HepG2 (cell line): ENCODE measurements at regions not wholly inside any gene's neighbourhood (a gene's known extent, or its start where the extent isn't known, plus 50 kb on each side); places are given as distances from the start of the nearest gene placed in this dataset.

Experiments
- HOXD1 ChIP-seq: sonication (generic); formaldehyde crosslinking; IDR thresholded peaks from 2 replicates; pipeline ENCODE4 v1.5.0; 2020; ENCODE audit warnings: missing genetic modification reagents
- MIXL1 ChIP-seq: IDR thresholded peaks from 2 replicates; pipeline ENCODE4 v1.6.1; 2016
- NR1H2 ChIP-seq: sonication (generic); formaldehyde crosslinking; IDR thresholded peaks from 2 replicates; pipeline ENCODE4 v1.8.1; 2022; ENCODE audit warnings: low read depth, missing genetic modification reagents, borderline replicate concordance
- NR2C2 ChIP-seq: sonication (generic); formaldehyde crosslinking; IDR thresholded peaks from 2 replicates; pipeline ENCODE4 v1.4.0; 2020; ENCODE audit warnings: missing genetic modification reagents, mild to moderate bottlenecking, moderate library complexity, borderline replicate concordance
- ZBTB3 ChIP-seq: sonication (generic); formaldehyde crosslinking; IDR thresholded peaks from 2 replicates; pipeline ENCODE4 v1.4.0; 2020; ENCODE audit warnings: low read depth, mild to moderate bottlenecking, moderate library complexity, missing genetic modification reagents, borderline replicate concordance
- ZNF619 ChIP-seq: sonication (generic); formaldehyde crosslinking; IDR thresholded peaks from 2 replicates; pipeline ENCODE4 v1.4.0; 2020; ENCODE audit warnings: mild to moderate bottlenecking, missing genetic modification reagents
- TF ChIP-seq, protein P1 (sequence below): sonication (generic); formaldehyde crosslinking; conservative IDR thresholded peaks from 2 replicates; pipeline ENCODE4 v1.4.0; 2020; ENCODE audit warnings: mild to moderate bottlenecking, missing genetic modification reagents, moderate library complexity
- TF ChIP-seq, protein P2 (sequence below): sonication (generic); formaldehyde crosslinking; IDR thresholded peaks from 2 replicates; pipeline ENCODE4 v1.9.0; 2022; ENCODE audit warnings: missing genetic modification reagents, mild to moderate bottlenecking, borderline replicate concordance

DNA sequence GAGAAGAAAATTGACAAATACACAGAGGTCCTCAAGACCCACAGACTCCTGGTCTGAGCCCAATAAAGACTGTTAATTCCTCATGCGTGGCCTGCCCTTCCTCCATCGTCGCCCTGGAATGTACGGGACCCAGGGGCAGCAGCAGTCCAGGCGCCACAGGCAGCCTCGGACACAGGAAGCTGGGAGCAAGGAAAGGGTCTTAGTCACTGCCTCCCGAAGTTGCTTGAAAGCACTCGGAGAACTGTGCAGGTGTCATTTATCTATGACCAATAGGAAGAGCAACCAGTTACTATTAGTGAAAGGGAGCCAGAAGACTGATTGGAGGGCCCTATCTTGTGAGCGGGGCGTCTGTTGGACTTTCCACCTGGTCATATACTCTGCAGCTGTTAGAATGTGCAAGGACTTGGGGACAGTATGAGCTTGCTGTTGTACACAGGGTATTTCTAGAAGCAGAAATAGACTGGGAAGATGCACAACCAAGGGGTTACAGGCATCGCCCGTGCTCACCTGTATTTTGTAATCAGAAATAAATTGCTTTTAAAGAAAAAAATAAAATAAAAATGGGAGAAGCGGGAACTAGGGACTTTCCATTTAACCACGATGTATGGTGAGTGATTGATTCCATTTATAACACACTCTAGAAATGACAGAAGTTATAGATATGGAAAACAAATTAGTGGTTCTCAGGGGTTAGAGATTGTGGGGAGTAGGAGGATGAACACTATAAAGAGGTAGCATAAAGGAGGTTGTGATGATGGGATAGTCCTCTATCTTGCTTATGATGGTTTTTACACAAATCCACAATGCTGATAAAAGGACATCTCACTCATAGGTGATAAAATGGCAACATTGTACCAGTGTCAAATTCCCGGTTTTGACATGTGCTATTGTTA lies 244.7 kb downstream of the MRPL39 start (continued):
- TF ChIP-seq, protein P1, sequence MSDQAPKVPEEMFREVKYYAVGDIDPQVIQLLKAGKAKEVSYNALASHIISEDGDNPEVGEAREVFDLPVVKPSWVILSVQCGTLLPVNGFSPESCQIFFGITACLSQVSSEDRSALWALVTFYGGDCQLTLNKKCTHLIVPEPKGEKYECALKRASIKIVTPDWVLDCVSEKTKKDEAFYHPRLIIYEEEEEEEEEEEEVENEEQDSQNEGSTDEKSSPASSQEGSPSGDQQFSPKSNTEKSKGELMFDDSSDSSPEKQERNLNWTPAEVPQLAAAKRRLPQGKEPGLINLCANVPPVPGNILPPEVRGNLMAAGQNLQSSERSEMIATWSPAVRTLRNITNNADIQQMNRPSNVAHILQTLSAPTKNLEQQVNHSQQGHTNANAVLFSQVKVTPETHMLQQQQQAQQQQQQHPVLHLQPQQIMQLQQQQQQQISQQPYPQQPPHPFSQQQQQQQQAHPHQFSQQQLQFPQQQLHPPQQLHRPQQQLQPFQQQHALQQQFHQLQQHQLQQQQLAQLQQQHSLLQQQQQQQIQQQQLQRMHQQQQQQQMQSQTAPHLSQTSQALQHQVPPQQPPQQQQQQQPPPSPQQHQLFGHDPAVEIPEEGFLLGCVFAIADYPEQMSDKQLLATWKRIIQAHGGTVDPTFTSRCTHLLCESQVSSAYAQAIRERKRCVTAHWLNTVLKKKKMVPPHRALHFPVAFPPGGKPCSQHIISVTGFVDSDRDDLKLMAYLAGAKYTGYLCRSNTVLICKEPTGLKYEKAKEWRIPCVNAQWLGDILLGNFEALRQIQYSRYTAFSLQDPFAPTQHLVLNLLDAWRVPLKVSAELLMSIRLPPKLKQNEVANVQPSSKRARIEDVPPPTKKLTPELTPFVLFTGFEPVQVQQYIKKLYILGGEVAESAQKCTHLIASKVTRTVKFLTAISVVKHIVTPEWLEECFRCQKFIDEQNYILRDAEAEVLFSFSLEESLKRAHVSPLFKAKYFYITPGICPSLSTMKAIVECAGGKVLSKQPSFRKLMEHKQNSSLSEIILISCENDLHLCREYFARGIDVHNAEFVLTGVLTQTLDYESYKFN (CRISPR knock-in tag), result no peak
- TF ChIP-seq ZBTB3 (CRISPR knock-in tag) (no peak), HOXD1 (CRISPR knock-in tag) (no peak), NR2C2 (CRISPR knock-in tag) (no peak), MIXL1 (CRISPR knock-in tag) (no peak), ZNF619 (CRISPR knock-in tag) (no peak), NR1H2 (CRISPR knock-in tag) (no peak)
- TF ChIP-seq, protein P2, sequence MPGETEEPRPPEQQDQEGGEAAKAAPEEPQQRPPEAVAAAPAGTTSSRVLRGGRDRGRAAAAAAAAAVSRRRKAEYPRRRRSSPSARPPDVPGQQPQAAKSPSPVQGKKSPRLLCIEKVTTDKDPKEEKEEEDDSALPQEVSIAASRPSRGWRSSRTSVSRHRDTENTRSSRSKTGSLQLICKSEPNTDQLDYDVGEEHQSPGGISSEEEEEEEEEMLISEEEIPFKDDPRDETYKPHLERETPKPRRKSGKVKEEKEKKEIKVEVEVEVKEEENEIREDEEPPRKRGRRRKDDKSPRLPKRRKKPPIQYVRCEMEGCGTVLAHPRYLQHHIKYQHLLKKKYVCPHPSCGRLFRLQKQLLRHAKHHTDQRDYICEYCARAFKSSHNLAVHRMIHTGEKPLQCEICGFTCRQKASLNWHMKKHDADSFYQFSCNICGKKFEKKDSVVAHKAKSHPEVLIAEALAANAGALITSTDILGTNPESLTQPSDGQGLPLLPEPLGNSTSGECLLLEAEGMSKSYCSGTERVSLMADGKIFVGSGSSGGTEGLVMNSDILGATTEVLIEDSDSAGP (CRISPR knock-in tag), result no peak
